HL-60 (cell line): ENCODE measurements at regions not wholly inside any gene's neighbourhood (a gene's known extent, or its start where the extent isn't known, plus 50 kb on each side); places are given as distances from the start of the nearest gene placed in this dataset.

Experiments
- DNase-seq, 2 experiments: peaks; one replicate each; pipeline ENCODE4 v3.0.0-alpha.2; 2010 to 2020; ENCODE audit warnings: low read depth in 1 of 2, low spot score in 1 of 2
- H3K27ac ChIP-seq: fragments of 250-450 bp; sonication (Bioruptor Pico); replicated peaks from 2 replicates; pipeline ENCODE4 v1.5.1; 2020; ENCODE audit warnings: mild to moderate bottlenecking, moderate library complexity
- H3K27me3 ChIP-seq: fragments of 250-450 bp; sonication (Bioruptor Pico); 2 replicates; pipeline ENCODE4 v1.5.1; 2021; ENCODE audit warnings: mild to moderate bottlenecking, moderate library complexity; ENCODE audit not compliant: insufficient read depth, poor library complexity, severe bottlenecking
- H3K4me3 ChIP-seq: replicated peaks from 2 replicates; pipeline ENCODE4 v1.5.1; 2011; ENCODE audit warnings: mild to moderate bottlenecking, control low read depth, low read length; ENCODE audit not compliant: insufficient read depth
- GABPA ChIP-seq: IDR thresholded peaks from 2 replicates; pipeline ENCODE4 v1.6.1; 2012; ENCODE audit warnings: low read depth
- POLR2AphosphoS5 ChIP-seq: IDR thresholded peaks from 2 replicates; pipeline ENCODE4 v1.6.1; 2012; ENCODE audit warnings: low read depth
- SPI1 ChIP-seq: IDR thresholded peaks from 2 replicates; pipeline ENCODE4 v1.6.1; 2012; ENCODE audit warnings: low read depth, mild to moderate bottlenecking, borderline replicate concordance
- TF ChIP-seq, protein P1 (sequence below): IDR thresholded peaks from 2 replicates; pipeline ENCODE4 v1.6.1; 2012; ENCODE audit warnings: low read depth; ENCODE audit not compliant: insufficient replicate concordance
- TF ChIP-seq, protein P2 (sequence below): IDR thresholded peaks from one replicate; pipeline ENCODE4 v1.5.1; 2011; ENCODE audit warnings: low read length, control low read depth, inconsistent platforms; ENCODE audit not compliant: insufficient read depth

DNA sequence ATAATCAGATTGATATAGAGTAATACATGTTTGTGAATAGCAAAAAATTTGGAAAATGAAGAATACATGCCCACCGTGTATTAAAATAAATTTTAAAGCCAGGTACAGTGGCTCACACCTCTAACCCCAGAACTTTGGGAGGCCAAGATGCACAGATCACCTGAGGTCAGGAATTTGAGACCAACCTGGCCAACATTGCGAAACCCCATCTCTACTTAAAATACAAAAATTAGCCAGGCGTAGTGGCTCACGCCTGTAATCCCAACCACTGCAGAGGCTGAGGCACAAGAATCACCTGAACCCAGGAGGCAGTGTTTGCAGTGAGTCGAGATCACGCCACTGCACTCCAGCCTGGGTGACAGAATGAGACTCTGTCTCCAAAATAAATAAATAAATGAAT lies 266.3 kb downstream of the SI start:
- Histone ChIP-seq H3K4me3 (no peak overlapping the region), H3K27me3 (no peaks in the 10 kb centered on the region), H3K27ac (no peak overlapping the region)
- no peak for DNase-seq
- TF ChIP-seq, protein P1, sequence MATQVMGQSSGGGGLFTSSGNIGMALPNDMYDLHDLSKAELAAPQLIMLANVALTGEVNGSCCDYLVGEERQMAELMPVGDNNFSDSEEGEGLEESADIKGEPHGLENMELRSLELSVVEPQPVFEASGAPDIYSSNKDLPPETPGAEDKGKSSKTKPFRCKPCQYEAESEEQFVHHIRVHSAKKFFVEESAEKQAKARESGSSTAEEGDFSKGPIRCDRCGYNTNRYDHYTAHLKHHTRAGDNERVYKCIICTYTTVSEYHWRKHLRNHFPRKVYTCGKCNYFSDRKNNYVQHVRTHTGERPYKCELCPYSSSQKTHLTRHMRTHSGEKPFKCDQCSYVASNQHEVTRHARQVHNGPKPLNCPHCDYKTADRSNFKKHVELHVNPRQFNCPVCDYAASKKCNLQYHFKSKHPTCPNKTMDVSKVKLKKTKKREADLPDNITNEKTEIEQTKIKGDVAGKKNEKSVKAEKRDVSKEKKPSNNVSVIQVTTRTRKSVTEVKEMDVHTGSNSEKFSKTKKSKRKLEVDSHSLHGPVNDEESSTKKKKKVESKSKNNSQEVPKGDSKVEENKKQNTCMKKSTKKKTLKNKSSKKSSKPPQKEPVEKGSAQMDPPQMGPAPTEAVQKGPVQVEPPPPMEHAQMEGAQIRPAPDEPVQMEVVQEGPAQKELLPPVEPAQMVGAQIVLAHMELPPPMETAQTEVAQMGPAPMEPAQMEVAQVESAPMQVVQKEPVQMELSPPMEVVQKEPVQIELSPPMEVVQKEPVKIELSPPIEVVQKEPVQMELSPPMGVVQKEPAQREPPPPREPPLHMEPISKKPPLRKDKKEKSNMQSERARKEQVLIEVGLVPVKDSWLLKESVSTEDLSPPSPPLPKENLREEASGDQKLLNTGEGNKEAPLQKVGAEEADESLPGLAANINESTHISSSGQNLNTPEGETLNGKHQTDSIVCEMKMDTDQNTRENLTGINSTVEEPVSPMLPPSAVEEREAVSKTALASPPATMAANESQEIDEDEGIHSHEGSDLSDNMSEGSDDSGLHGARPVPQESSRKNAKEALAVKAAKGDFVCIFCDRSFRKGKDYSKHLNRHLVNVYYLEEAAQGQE, result no peak
- TF ChIP-seq GABPA, result no peak
- TF ChIP-seq, protein P2, sequence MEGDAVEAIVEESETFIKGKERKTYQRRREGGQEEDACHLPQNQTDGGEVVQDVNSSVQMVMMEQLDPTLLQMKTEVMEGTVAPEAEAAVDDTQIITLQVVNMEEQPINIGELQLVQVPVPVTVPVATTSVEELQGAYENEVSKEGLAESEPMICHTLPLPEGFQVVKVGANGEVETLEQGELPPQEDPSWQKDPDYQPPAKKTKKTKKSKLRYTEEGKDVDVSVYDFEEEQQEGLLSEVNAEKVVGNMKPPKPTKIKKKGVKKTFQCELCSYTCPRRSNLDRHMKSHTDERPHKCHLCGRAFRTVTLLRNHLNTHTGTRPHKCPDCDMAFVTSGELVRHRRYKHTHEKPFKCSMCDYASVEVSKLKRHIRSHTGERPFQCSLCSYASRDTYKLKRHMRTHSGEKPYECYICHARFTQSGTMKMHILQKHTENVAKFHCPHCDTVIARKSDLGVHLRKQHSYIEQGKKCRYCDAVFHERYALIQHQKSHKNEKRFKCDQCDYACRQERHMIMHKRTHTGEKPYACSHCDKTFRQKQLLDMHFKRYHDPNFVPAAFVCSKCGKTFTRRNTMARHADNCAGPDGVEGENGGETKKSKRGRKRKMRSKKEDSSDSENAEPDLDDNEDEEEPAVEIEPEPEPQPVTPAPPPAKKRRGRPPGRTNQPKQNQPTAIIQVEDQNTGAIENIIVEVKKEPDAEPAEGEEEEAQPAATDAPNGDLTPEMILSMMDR, result no peak
- no peak for TF ChIP-seq SPI1
- TF ChIP-seq POLR2AphosphoS5, result no peak

DNA sequence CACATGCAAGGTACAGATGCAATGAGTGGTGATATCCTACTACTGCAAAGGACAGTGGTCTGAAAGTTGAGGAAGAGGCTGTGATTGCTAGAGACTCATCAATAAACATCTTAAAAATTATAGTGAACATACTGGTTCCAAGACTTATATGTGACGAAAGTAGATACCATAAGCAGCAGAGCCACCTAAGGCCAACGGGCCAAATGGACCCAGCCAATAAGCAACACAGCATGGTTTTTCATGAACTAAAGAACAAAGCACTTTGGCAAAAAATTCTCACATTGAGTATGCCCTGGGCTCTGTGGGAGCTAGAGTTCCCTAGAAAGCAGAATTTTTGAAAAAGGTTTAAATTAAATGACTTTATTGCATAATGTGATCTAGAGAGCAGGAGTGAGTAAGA lies 272.1 kb downstream of the SI start:
- DNase-seq, result no peak
- Histone ChIP-seq H3K27ac (no peak overlapping the region), H3K27me3 (no peaks in the 10 kb centered on the region), H3K4me3 (no peak overlapping the region)
- TF ChIP-seq GABPA, result no peak
- TF ChIP-seq, protein P2, result no peak
- TF ChIP-seq SPI1, result no peak
- TF ChIP-seq POLR2AphosphoS5, result no peak
- TF ChIP-seq, protein P1, result no peak

DNA sequence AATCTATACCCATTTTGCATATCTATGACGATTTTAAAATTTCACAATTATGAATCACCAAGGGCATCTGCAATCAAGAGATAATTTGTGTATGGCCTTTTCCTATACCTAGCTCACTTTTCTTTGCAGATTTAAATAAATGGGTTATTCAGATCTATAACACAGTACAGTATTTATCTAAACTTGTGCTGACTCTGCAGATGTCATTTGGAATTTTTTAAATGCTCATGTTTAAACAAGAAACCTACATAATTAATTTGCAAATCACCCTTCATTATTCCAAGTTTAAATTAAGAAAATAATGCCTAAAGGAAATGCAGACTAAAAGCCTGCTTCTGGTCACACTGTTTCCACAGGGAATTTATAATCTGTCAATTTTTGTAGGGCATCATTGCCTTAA lies 284.2 kb downstream of the SI start:
- Histone ChIP-seq H3K27ac (no peak overlapping the region), H3K27me3 (no peaks in the 10 kb centered on the region), H3K4me3 (no peak overlapping the region)
- TF ChIP-seq GABPA, result no peak
- TF ChIP-seq SPI1, result no peak
- TF ChIP-seq, protein P1, result no peak
- TF ChIP-seq POLR2AphosphoS5, result no peak
- TF ChIP-seq, protein P2, result no peak
- no peak for DNase-seq
